ENCODE measurements at regions not wholly inside any gene's neighbourhood (a gene's known extent, or its start where the extent isn't known, plus 50 kb on each side); places are given as distances from the start of the nearest gene placed in this dataset.
"Not testable (repeated sequence)": the region's sequence is repeated elsewhere in the genome, so short reads cannot be mapped to it uniquely, and the experiment has no call there.

DNA sequence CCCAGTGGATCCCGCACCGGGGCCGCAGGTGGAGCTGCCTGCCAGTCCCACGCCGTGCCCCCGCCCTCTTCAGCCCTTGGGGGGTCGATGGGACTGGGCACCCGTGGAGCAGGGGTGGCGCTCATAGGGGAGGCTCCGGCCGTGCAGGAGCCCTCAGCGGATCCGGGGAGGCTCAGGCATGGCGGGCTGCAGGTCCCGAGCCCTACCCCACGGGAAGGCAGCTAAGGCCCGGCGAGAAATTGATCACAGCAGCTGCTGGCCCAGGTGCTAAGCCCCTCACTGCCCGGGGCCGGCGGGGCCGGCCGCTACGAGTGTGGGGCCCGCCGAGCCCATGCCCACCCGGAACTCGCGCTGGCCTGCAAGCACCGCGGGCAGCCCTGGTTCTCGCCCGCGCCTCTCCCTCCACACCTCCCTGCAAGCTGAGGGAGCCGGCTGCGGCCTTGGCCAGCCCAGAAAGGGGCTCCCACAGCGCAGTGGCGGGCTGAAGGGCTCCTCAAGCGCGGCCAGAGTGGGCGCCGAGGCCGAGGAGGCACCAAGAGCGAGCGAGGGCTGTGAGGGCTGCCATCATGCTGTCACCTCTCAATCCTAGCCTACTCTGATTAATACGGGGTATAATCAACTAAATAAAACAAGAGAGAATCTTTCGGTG lies 56.5 kb upstream of the ABHD2 start:
- not testable (repeated sequence) for DNase-seq

DNA sequence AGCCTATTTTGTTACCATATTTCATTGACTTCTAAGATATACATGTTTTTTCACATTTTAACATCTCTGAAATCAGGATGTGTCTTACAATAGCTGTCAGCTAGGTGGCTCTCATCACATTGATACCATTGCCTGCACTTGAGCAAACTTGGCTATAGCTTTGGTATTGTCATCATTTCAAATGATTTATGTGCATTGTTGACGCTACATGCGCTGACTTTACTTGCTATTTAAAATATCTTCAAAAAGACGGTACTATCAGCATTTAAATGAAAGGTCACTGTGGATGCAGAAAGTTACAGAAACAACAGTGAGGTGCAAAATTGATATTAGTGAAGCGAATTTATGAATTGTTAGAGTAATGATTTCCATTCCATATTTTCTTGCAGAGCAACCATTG lies 54.0 kb upstream of the ABHD2 start:
- DNase-seq: peak; percentile 65

DNA sequence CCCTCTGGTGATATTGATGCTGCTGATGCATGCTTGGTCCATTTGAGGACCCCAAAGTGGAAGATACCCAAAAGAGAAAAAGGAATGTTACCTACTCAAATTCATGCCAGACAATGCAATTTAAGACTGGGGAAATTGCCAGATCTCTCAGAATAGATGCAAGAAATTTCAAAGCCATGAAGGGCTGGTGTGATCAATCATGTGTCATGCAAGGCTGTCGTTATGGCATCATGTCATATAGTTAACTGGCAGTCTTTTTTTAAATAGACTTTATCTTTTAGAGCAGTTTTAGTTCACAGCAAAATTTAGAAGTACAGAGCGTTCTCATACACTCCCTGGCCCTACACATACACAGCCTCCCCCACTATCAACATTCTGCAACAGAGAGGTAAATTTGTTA lies 53.1 kb upstream of the ABHD2 start:
- no peak for DNase-seq

DNA sequence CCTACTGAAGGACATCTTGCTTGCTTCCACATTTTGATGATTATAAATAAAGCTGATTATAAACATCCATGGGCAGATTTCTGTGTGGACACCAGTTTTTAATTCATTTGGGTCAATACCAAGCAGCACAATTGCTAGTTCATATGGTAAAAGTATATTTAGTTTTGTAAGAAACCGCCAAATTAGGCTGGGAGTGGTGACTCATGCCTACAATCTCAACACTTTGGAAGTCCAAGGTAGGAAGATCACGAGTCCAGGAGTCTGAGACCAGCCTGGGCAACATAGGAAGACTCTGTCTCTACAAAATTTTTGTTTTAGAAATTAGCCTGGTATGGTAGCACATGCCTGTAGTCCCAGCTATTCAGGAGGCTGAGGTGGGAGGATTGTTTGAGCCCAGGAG lies 52.6 kb upstream of the ABHD2 start:
- no peak for DNase-seq

DNA sequence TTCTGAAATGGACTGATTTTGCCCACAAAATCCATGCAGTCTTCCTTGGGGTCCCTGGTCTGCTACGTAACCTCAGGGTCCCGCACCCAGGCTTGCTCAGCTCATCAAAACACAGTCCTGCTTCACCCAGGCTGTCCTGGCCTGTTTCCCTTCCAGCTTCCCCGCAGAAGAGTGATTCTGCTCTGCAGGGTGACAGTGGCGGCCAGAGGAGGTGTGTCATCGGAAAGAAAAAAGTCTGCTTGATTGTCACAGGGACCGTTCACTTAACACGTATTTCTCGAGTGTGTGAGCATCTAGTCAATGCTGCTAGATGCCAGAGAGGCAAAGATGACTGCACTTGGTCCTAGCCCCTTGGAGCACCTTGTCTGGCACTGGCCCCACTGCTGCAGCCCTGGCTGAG lies 50.1 kb upstream of the ABHD2 start:
- no peak for DNase-seq

Measured in hematopoietic multipotent progenitor cell treated with erythropoietin and hydrocortisone succinate and interleukin-3 and kit ligand, for 4 days (in vitro differentiated cells).